ENCODE measurements at regions not wholly inside any gene's neighbourhood (a gene's known extent, or its start where the extent isn't known, plus 50 kb on each side); places are given as distances from the start of the nearest gene placed in this dataset.

DNA sequence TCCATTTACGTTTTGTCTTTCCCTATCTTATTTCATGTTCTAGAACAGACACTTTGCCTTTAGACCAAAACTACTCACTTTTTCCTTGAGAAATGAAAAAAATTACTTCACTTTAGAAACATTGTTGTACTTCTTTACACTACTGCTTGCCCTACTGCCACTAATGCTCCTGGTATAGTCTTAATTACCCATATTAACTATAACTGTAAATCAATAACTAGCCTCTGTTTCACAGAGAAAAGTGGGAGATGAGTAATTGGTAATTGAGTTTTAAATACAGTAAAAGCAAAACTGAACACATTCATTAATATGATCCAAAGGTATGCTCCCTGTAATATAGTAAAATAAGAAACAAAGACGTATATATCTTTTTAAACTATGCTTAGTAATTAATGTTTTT is 111.1 kb upstream of the JADE1 start:
- Histone ChIP-seq H3K36me3 (ENCODE audit: control insufficient read depth in 3 of 3, insufficient read depth in 3 of 3, low read length in 3 of 3) (no peaks in the 10 kb centered on the region), H3K4me3 (ENCODE audit: low read length in 3 of 3) (no peak overlapping the region), H3K27ac (ENCODE audit: low read depth, low read length) (no peak overlapping the region), H3K9ac (ENCODE audit: low read depth in 1 of 3, low read length in 3 of 3) (no peak overlapping the region), H3K4me1 (ENCODE audit: control insufficient read depth in 3 of 3, insufficient read depth in 3 of 3, low read length in 3 of 3) (no peaks in the 10 kb centered on the region), H3K9me3 (ENCODE audit: control insufficient read depth in 3 of 3, low read length in 3 of 3) (no peaks in the 10 kb centered on the region), H3K27me3 (ENCODE audit: control insufficient read depth in 3 of 3, insufficient read depth in 3 of 3, low read length in 3 of 3) (no peaks in the 10 kb centered on the region)

DNA sequence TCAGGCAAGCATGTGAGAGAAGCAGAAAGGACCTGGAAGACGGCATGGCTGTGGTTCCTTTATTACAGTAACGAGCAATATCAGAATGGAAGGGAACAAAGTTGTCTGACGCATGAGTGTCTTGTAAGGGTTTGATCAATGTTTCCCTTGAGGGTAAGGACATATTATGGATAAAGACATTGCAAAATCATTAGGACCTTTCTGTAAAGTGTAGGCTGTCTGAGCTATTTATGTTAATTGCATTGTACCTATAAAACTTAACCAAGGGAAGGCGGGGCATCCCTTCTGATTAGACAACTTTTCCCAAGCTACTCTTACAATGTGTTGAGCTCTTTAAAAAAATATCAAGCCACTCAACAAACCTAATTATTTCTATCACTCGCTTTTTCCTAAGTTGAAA is 112.2 kb upstream of the JADE1 start:
- H3K36me3 ChIP-seq (ENCODE audit: control insufficient read depth in 3 of 3, insufficient read depth in 3 of 3, low read length in 3 of 3), result no peaks in the 10 kb centered on the region
- H3K4me1 ChIP-seq (ENCODE audit: control insufficient read depth in 3 of 3, insufficient read depth in 3 of 3, low read length in 3 of 3), result no peaks in the 10 kb centered on the region
- no peak overlapping the region for H3K27ac ChIP-seq (ENCODE audit: low read depth, low read length)
- no peak overlapping the region for H3K4me3 ChIP-seq (ENCODE audit: low read length in 3 of 3)
- no peak overlapping the region for H3K9ac ChIP-seq (ENCODE audit: low read depth in 1 of 3, low read length in 3 of 3)
- H3K27me3 ChIP-seq (ENCODE audit: control insufficient read depth in 3 of 3, insufficient read depth in 3 of 3, low read length in 3 of 3), result no peaks in the 10 kb centered on the region
- H3K9me3 ChIP-seq (ENCODE audit: control insufficient read depth in 3 of 3, low read length in 3 of 3), result no peaks in the 10 kb centered on the region

DNA sequence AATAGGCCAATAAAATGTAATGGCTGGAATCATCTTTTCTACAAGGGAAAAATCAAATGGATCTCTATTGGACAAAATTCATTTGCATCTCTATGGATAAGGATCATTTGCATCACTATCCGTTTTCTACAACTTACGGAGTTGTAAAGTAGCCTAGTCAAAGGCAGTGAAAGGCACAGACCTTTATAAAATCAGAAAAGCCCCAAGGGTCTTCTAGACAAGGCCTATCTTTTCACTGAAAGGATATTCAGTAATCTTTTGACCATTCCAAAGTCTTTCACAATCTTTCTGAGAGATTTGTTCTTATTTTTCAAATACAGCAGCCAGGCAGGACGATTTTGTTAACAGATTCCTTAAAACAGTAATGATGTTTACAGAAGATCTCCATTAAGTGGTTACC is 119.5 kb upstream of the JADE1 start:
- H3K27ac ChIP-seq (ENCODE audit: low read depth, low read length), result no peak overlapping the region

DNA sequence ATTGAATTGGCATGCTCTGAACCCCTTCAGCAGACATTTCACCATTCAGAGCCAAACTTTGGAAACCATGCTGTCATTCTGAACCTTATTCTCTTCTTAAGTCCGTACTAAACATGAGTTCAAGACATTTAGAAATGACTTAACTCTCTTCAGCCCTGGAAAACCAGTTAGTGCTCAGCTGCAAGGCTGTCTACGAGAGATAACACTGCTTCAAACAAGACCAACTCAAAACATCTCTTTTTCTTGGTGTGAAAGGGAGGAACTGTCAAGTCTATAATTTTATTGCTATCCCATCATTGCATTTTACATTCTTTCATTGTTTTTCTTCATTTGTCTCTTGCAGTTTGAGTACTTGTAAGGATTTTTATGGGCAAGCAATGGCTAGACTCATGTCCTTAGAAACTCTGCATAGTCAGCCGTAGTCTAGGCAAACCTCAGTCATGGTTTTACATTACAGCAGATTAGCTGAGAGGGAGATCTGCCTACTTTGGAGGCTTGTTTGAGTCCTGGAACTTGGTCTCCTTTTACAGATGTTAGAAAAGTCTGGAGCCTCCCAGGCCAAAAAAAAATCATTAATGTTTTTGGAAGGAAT is 120.6 kb upstream of the JADE1 start:
- H3K9me3 ChIP-seq (ENCODE audit: control insufficient read depth in 3 of 3, low read length in 3 of 3), result no peaks in the 10 kb centered on the region
- no peak overlapping the region for H3K27ac ChIP-seq (ENCODE audit: low read depth, low read length)
- no peaks in the 10 kb centered on the region for H3K4me1 ChIP-seq (ENCODE audit: control insufficient read depth in 3 of 3, insufficient read depth in 3 of 3, low read length in 3 of 3)
- H3K4me3 ChIP-seq (ENCODE audit: low read length in 3 of 3), result no peak overlapping the region
- H3K9ac ChIP-seq (ENCODE audit: low read depth in 1 of 3, low read length in 3 of 3), result no peak overlapping the region
- H3K27me3 ChIP-seq (ENCODE audit: control insufficient read depth in 3 of 3, insufficient read depth in 3 of 3, low read length in 3 of 3), result no peaks in the 10 kb centered on the region
- H3K36me3 ChIP-seq (ENCODE audit: control insufficient read depth in 3 of 3, insufficient read depth in 3 of 3, low read length in 3 of 3), result no peaks in the 10 kb centered on the region

More for the DNA sequence above, 119.5 kb upstream of the JADE1 start:
- no peaks in the 10 kb centered on the region for H3K9me3 ChIP-seq (ENCODE audit: control insufficient read depth in 3 of 3, low read length in 3 of 3)
- no peak overlapping the region for H3K4me3 ChIP-seq (ENCODE audit: low read length in 3 of 3)
- H3K27me3 ChIP-seq (ENCODE audit: control insufficient read depth in 3 of 3, insufficient read depth in 3 of 3, low read length in 3 of 3), result no peaks in the 10 kb centered on the region
- H3K9ac ChIP-seq (ENCODE audit: low read depth in 1 of 3, low read length in 3 of 3), result no peak overlapping the region
- H3K36me3 ChIP-seq (ENCODE audit: control insufficient read depth in 3 of 3, insufficient read depth in 3 of 3, low read length in 3 of 3), result no peaks in the 10 kb centered on the region
- no peaks in the 10 kb centered on the region for H3K4me1 ChIP-seq (ENCODE audit: control insufficient read depth in 3 of 3, insufficient read depth in 3 of 3, low read length in 3 of 3)

DNA sequence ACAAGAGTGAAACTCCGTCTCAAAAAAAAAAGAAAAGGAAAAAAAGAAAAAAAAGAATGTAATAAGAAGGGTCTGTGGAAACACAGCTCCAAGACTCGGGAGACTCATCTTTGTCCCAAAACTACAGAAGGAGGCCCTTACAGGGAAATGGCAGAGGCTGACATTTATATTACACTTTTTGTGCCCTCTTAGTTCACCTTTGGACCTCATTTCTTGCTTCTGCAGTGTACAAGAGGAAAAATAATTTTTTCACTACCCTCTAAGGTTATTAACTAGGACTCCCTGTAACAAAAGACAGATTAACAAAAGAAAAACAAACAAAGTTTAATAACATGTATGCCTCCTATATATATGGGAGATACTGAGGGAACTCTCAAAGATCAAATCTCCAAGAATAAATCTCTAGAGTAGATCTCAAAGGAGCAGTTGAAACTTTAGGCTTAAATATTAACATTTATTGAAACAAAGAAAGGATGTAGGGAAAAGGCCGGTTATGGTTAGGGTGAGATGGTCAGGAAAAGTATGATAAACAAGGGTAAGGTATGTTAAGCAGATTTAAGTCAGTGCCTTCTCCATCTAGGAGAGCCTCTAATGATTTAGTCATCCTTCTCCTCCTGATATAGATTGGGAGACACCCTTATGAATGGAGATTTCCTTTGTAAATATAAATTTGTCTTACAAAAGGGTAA is 121.3 kb upstream of the JADE1 start:
- H3K9ac ChIP-seq (ENCODE audit: low read depth in 1 of 3, low read length in 3 of 3), result no peak overlapping the region
- no peaks in the 10 kb centered on the region for H3K27me3 ChIP-seq (ENCODE audit: control insufficient read depth in 3 of 3, insufficient read depth in 3 of 3, low read length in 3 of 3)
- H3K36me3 ChIP-seq (ENCODE audit: control insufficient read depth in 3 of 3, insufficient read depth in 3 of 3, low read length in 3 of 3), result no peaks in the 10 kb centered on the region
- H3K4me3 ChIP-seq (ENCODE audit: low read length in 3 of 3), result no peak overlapping the region
- H3K9me3 ChIP-seq (ENCODE audit: control insufficient read depth in 3 of 3, low read length in 3 of 3), result no peaks in the 10 kb centered on the region
- no peaks in the 10 kb centered on the region for H3K4me1 ChIP-seq (ENCODE audit: control insufficient read depth in 3 of 3, insufficient read depth in 3 of 3, low read length in 3 of 3)
- H3K27ac ChIP-seq (ENCODE audit: low read depth, low read length), result no peak overlapping the region

DNA sequence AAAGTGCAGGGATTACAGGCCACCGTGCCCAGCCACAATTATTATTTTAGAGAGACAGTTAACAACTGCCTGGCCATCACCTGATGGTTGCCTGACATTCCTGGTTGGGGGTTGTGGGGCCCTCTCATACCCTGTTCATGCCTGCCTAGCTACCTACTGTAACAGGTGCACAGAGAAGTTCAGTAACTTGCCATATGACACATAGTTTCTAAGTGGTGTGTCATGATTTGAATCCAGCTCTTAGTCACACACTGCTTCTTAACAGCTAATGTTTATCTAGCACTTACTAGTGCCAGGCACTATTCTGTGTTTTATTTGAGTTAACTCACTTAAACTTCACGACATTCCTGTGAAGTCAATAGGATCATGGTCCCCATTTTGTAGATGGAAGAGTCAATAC is 122.7 kb upstream of the JADE1 start:
- Histone ChIP-seq H3K27me3 (ENCODE audit: control insufficient read depth in 3 of 3, insufficient read depth in 3 of 3, low read length in 3 of 3) (no peaks in the 10 kb centered on the region), H3K9me3 (ENCODE audit: control insufficient read depth in 3 of 3, low read length in 3 of 3) (no peaks in the 10 kb centered on the region)

DNA sequence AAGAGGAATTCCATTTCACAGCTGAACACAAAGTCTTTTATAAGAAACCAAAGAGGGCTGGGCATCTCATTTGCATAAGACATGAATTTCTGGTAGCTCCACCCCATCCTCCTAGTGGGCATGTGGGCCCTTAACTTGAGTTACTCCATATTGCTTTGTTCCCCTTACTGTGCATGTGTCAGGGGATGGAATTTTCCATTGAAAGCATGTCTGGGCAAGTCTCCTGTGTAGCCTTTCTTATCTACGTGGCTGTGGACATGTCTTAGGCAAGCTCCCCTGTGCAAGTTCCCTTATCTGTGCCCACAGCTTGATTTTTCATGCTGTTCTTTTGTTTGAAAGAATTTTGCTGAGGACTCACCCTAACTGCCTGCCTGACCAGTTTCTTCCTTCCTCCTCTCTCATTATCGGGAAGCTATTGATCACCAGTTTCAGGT is 123.5 kb upstream of the JADE1 start:
- Histone ChIP-seq H3K27ac (ENCODE audit: low read depth, low read length) (no peak overlapping the region), H3K9ac (ENCODE audit: low read depth in 1 of 3, low read length in 3 of 3) (no peak overlapping the region), H3K36me3 (ENCODE audit: control insufficient read depth in 3 of 3, insufficient read depth in 3 of 3, low read length in 3 of 3) (no peaks in the 10 kb centered on the region), H3K4me3 (ENCODE audit: low read length in 3 of 3) (no peak overlapping the region), H3K27me3 (ENCODE audit: control insufficient read depth in 3 of 3, insufficient read depth in 3 of 3, low read length in 3 of 3) (no peaks in the 10 kb centered on the region), H3K9me3 (ENCODE audit: control insufficient read depth in 3 of 3, low read length in 3 of 3) (no peaks in the 10 kb centered on the region), H3K4me1 (ENCODE audit: control insufficient read depth in 3 of 3, insufficient read depth in 3 of 3, low read length in 3 of 3) (no peaks in the 10 kb centered on the region)

More for the DNA sequence above, 122.7 kb upstream of the JADE1 start:
- no peak overlapping the region for H3K27ac ChIP-seq (ENCODE audit: low read depth, low read length)
- H3K36me3 ChIP-seq (ENCODE audit: control insufficient read depth in 3 of 3, insufficient read depth in 3 of 3, low read length in 3 of 3), result no peaks in the 10 kb centered on the region
- no peak overlapping the region for H3K9ac ChIP-seq (ENCODE audit: low read depth in 1 of 3, low read length in 3 of 3)
- H3K4me1 ChIP-seq (ENCODE audit: control insufficient read depth in 3 of 3, insufficient read depth in 3 of 3, low read length in 3 of 3), result no peaks in the 10 kb centered on the region
- H3K4me3 ChIP-seq (ENCODE audit: low read length in 3 of 3), result no peak overlapping the region

DNA sequence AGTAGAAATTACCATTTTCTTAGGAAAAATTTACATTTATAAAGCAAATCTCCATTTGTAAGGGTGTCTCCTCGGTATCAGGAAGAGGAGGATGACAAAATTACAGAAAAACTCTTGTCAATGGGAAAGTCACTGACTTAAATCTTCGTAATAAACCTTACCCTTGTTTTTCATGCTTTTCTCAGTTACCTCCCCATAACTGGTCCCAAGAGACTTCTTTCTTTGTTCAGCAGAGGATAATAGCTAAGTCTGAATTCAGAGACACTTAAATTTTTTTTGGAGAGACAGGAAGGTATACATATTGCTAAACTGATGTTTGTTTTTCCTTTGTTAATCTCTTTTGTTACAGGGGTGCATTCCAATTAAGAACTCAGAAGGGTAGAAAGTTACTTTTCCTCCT is 125.5 kb upstream of the JADE1 start:
- H3K9ac ChIP-seq (ENCODE audit: low read depth in 1 of 3, low read length in 3 of 3), result no peak overlapping the region
- H3K36me3 ChIP-seq (ENCODE audit: control insufficient read depth in 3 of 3, insufficient read depth in 3 of 3, low read length in 3 of 3), result no peaks in the 10 kb centered on the region
- no peaks in the 10 kb centered on the region for H3K4me1 ChIP-seq (ENCODE audit: control insufficient read depth in 3 of 3, insufficient read depth in 3 of 3, low read length in 3 of 3)
- no peaks in the 10 kb centered on the region for H3K27me3 ChIP-seq (ENCODE audit: control insufficient read depth in 3 of 3, insufficient read depth in 3 of 3, low read length in 3 of 3)
- no peak overlapping the region for H3K4me3 ChIP-seq (ENCODE audit: low read length in 3 of 3)
- H3K27ac ChIP-seq (ENCODE audit: low read depth, low read length), result no peak overlapping the region
- no peaks in the 10 kb centered on the region for H3K9me3 ChIP-seq (ENCODE audit: control insufficient read depth in 3 of 3, low read length in 3 of 3)

DNA sequence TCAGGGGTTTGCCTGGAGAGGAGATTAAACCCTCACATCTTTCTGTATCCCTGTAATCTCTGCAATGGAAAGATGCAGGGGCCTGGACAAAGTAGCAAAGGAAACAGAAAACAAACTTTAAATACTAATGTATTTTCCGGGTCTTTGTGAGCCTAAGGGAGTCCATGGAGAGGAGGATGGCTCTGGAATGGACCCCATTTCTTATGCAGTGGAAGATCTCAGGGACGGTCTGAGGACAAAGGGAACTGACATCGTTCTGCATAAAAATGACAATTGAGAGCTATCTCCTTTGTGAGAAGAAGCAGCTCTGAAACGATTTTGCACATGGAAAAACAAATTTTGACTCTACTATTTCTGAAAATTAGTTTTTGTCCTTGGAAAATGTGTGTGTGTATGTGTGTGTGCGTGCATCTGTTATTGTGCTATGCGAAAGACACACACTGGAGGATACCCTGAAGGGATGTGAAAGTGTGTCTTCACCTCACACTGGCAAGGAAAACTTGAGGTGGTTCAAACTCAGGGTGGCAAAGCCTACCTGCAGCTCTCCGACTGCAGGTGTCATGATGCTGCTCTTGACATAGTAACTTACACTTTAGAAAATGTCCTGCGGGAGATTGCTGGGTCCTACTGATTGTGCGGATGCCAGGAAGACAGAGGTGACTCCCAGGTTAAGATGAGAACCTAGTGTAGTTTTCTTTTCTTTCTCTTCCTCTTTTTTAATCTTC is 126.4 kb upstream of the JADE1 start:
- no peak overlapping the region for H3K9ac ChIP-seq (ENCODE audit: low read depth in 1 of 3, low read length in 3 of 3)
- no peaks in the 10 kb centered on the region for H3K36me3 ChIP-seq (ENCODE audit: control insufficient read depth in 3 of 3, insufficient read depth in 3 of 3, low read length in 3 of 3)

DNA sequence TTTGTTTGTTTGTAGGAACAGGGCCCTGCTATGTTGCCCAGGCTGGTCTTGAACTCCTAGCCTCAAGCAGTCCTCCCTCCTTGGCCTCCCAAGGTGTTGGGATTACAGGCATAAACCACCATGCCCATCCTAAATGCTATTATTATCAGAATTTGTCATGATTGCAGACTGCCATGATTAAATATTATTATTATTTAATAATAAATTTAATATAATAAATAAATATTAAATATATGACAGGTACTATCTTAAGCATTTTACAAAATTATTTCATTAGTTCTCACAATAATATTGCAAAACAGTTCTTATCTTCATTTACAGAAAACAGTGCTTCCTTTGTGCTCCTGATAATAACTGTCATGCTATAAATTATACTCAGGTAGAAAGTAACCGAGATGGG is 133.4 kb upstream of the JADE1 start:
- Histone ChIP-seq H3K27ac (ENCODE audit: low read depth, low read length) (no peak overlapping the region), H3K27me3 (ENCODE audit: control insufficient read depth in 3 of 3, insufficient read depth in 3 of 3, low read length in 3 of 3) (no peaks in the 10 kb centered on the region), H3K4me3 (ENCODE audit: low read length in 3 of 3) (no peak overlapping the region), H3K36me3 (ENCODE audit: control insufficient read depth in 3 of 3, insufficient read depth in 3 of 3, low read length in 3 of 3) (no peaks in the 10 kb centered on the region), H3K9ac (ENCODE audit: low read depth in 1 of 3, low read length in 3 of 3) (no peak overlapping the region), H3K4me1 (ENCODE audit: control insufficient read depth in 3 of 3, insufficient read depth in 3 of 3, low read length in 3 of 3) (peaks cover 0 to 4% (median 0%) of the 10 kb centered on the region in 3 donors), H3K9me3 (ENCODE audit: control insufficient read depth in 3 of 3, low read length in 3 of 3) (no peaks in the 10 kb centered on the region)

More for the DNA sequence above, 126.4 kb upstream of the JADE1 start:
- no peaks in the 10 kb centered on the region for H3K27me3 ChIP-seq (ENCODE audit: control insufficient read depth in 3 of 3, insufficient read depth in 3 of 3, low read length in 3 of 3)
- H3K4me1 ChIP-seq (ENCODE audit: control insufficient read depth in 3 of 3, insufficient read depth in 3 of 3, low read length in 3 of 3), result no peaks in the 10 kb centered on the region
- no peaks in the 10 kb centered on the region for H3K9me3 ChIP-seq (ENCODE audit: control insufficient read depth in 3 of 3, low read length in 3 of 3)
- no peak overlapping the region for H3K27ac ChIP-seq (ENCODE audit: low read depth, low read length)
- no peak overlapping the region for H3K4me3 ChIP-seq (ENCODE audit: low read length in 3 of 3)

Measured in skeletal muscle tissue (tissue), 3 donors.